ENCODE measurements at regions not wholly inside any gene's neighbourhood (a gene's known extent, or its start where the extent isn't known, plus 50 kb on each side); places are given as distances from the start of the nearest gene placed in this dataset.
A peak's percentile ranks its signal among the peaks of the same experiment; 100 is the strongest.

- no peak overlapping the region for H2AFZ ChIP-seq (ENCODE audit: low read length)
- no peak for FAIRE-seq
- intact Hi-C loops (cut with micrococcal nuclease; ENCODE audit: unreplicated experiment) (no loop called here), in situ Hi-C loops (cut with HindIII; ENCODE audit: extremely low pct_ligation_motif_present, low pct_unique_long_range_greater_than_20kb) (no loop called here)
- POLR2A ChIA-PET: no interaction called here
- DNase-seq (ENCODE audit: low spot score): no peak
- H3K36me3 ChIP-seq (replicated peaks in 1 of 2; ENCODE audit: control insufficient read depth in 1 of 2, insufficient read depth in 2 of 2, low read length in 2 of 2): no peaks in the 10 kb centered on the region
- H3K9ac ChIP-seq (ENCODE audit: insufficient read depth, low read depth, low read length): no peak overlapping the region
- no TSS peak for BruUV-seq (replicated peaks)
- H3K9me3 ChIP-seq (ENCODE audit: low read length): peaks cover 7% of the 10 kb centered on the region; the same call in 1 of the 2 replicates
- ATAC-seq: no peak
- CTCF ChIA-PET (ENCODE audit: low intra/inter-chr PET ratio, low total read pairs): no interaction called here
- 82% methylated on average over 14 of the region's 14 CpGs for WGBS (ENCODE audit: low lambda C conversion rate)
- no peak overlapping the region for H3K4me2 ChIP-seq (ENCODE audit: low read depth, low read length)
- H3K4me1 ChIP-seq (ENCODE audit: insufficient read depth, low read length): peaks cover 33% of the 10 kb centered on the region
- no peaks in the 10 kb centered on the region for H3K27me3 ChIP-seq (ENCODE audit: control insufficient read depth in 1 of 2, insufficient read depth in 2 of 2, low read length in 2 of 2)
- H3K27ac ChIP-seq (ENCODE audit: extremely low read length, insufficient read depth, low read length): no peak overlapping the region
- no peaks in the 10 kb centered on the region for H4K20me1 ChIP-seq (ENCODE audit: insufficient read depth, low read length)
- H3K79me2 ChIP-seq (ENCODE audit: insufficient read depth, low read length): no peaks in the 10 kb centered on the region
- H3K4me3 ChIP-seq (replicated peaks in 1 of 3; ENCODE audit: insufficient read depth in 1 of 3, low read depth in 2 of 3, low read length in 3 of 3): no peak overlapping the region
- TF ChIP-seq KAT2B (IDR thresholded peaks at IDR 0.05; ENCODE audit: borderline replicate concordance, low read depth, low read length) (no peak), RAD21 (CRISPR knock-in tag; IDR thresholded peaks at IDR 0.05) (no peak), ZNF382 (CRISPR knock-in tag; IDR thresholded peaks at IDR 0.05; ENCODE audit: borderline replicate concordance) (no peak), ZNF264 (CRISPR knock-in tag; IDR thresholded peaks at IDR 0.05) (no peak), CC2D1A (CRISPR knock-in tag; IDR thresholded peaks at IDR 0.05) (no peak), ZNF350 (CRISPR knock-in tag; IDR thresholded peaks at IDR 0.05; ENCODE audit: borderline replicate concordance, low read depth) (no peak), CREM (IDR thresholded peaks at IDR 0.05) (no peak), CREM (CRISPR knock-in tag; IDR thresholded peaks at IDR 0.05) (no peak), ZNF629 (CRISPR knock-in tag; conservative IDR thresholded peaks at IDR 0.05) (peak; percentile 83), NFIB (CRISPR knock-in tag; IDR thresholded peaks at IDR 0.05; ENCODE audit: borderline replicate concordance) (no peak), MTA1 (CRISPR knock-in tag; IDR thresholded peaks at IDR 0.05; ENCODE audit: borderline replicate concordance) (no peak), ZNF138 (CRISPR knock-in tag; IDR thresholded peaks at IDR 0.05; ENCODE audit: low read depth) (no peak), ERF (CRISPR knock-in tag; IDR thresholded peaks at IDR 0.05) (no peak), ZNF891 (CRISPR knock-in tag; IDR thresholded peaks at IDR 0.05) (no peak), MBNL3 (CRISPR knock-in tag; conservative IDR thresholded peaks at IDR 0.05) (no peak), MBD4 (IDR thresholded peaks at IDR 0.05; ENCODE audit: borderline replicate concordance, low read length) (no peak), BORCS8-MEF2B (CRISPR knock-in tag; IDR thresholded peaks at IDR 0.05) (no peak), POLR2AphosphoS2 (IDR thresholded peaks at IDR 0.05; ENCODE audit: low read depth, low read length) (no peak), ZNF605 (CRISPR knock-in tag; IDR thresholded peaks at IDR 0.05) (no peak), MAZ (IDR thresholded peaks at IDR 0.05; ENCODE audit: borderline replicate concordance, low read depth, low read length) (no peak), MAZ (CRISPR knock-in tag; IDR thresholded peaks at IDR 0.05; ENCODE audit: low read depth) (no peak), ZNF530 (CRISPR knock-in tag; IDR thresholded peaks at IDR 0.05; ENCODE audit: low read depth) (no peak), ZNF776 (CRISPR knock-in tag; IDR thresholded peaks at IDR 0.05) (no peak), ZNF782 (CRISPR knock-in tag; IDR thresholded peaks at IDR 0.05; ENCODE audit: borderline replicate concordance) (no peak)
- TF ChIP-seq, protein P1, sequence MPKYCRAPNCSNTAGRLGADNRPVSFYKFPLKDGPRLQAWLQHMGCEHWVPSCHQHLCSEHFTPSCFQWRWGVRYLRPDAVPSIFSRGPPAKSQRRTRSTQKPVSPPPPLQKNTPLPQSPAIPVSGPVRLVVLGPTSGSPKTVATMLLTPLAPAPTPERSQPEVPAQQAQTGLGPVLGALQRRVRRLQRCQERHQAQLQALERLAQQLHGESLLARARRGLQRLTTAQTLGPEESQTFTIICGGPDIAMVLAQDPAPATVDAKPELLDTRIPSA (CRISPR knock-in tag; IDR thresholded peaks at IDR 0.05; ENCODE audit: borderline replicate concordance): no peak
Measured at GRCh38 chr2:120461546-120462537, 115.9 kb downstream of the INHBB start.
